Neural progenitor cell (in vitro differentiated cells): ENCODE measurements at regions not wholly inside any gene's neighbourhood (a gene's known extent, or its start where the extent isn't known, plus 50 kb on each side); places are given as distances from the start of the nearest gene placed in this dataset.

ENCODE experiments used
- EZH2 ChIP-seq: fragments of 200-600 bp; sonication (generic); IDR thresholded peaks from 2 replicates; pipeline ENCODE4 v1.6.1; 2017; ENCODE audit warnings: antibody characterized with exemption, mild to moderate bottlenecking, moderate library complexity
- TF ChIP-seq, protein P1 (sequence below): fragments of 200-600 bp; sonication (generic); IDR thresholded peaks from 2 replicates; pipeline ENCODE4 v1.5.1; 2017; ENCODE audit warnings: antibody characterized with exemption, mild to moderate bottlenecking

GRCh38 chr3:144286235-144286910 is 314.8 kb downstream of the DIPK2A start:
- TF ChIP-seq EZH2 = no peak
- TF ChIP-seq, protein P1, sequence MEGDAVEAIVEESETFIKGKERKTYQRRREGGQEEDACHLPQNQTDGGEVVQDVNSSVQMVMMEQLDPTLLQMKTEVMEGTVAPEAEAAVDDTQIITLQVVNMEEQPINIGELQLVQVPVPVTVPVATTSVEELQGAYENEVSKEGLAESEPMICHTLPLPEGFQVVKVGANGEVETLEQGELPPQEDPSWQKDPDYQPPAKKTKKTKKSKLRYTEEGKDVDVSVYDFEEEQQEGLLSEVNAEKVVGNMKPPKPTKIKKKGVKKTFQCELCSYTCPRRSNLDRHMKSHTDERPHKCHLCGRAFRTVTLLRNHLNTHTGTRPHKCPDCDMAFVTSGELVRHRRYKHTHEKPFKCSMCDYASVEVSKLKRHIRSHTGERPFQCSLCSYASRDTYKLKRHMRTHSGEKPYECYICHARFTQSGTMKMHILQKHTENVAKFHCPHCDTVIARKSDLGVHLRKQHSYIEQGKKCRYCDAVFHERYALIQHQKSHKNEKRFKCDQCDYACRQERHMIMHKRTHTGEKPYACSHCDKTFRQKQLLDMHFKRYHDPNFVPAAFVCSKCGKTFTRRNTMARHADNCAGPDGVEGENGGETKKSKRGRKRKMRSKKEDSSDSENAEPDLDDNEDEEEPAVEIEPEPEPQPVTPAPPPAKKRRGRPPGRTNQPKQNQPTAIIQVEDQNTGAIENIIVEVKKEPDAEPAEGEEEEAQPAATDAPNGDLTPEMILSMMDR = no peak
